Lower leg skin (tissue), 4 donors: ENCODE measurements at regions not wholly inside any gene's neighbourhood (a gene's known extent, or its start where the extent isn't known, plus 50 kb on each side); places are given as distances from the start of the nearest gene placed in this dataset.

ENCODE experiments used
- DNase-seq, 2 donors: peaks; one replicate each; pipeline ENCODE4 v3.0.0-alpha.2; 2019; ENCODE audit warnings: low spot score in 2 of 2
- H3K4me3 ChIP-seq: fragments of 200-600 bp; sonication (generic); 2 replicates; pipeline ENCODE4 v1.5.1; 2017; ENCODE audit warnings: mild to moderate bottlenecking, low read depth; ENCODE audit not compliant: poor library complexity, severe bottlenecking
- CTCF ChIP-seq, 3 donors: fragments of 450-650 bp; IDR thresholded peaks; one replicate each; pipeline ENCODE4 v1.5.1; 2016; ENCODE audit warnings: antibody characterized with exemption in 3 of 3, mild to moderate bottlenecking in 3 of 3, moderate library complexity in 2 of 3
- POLR2A ChIP-seq, 2 donors: fragments of 450-650 bp; IDR thresholded peaks; one replicate each; pipeline ENCODE4 v1.6.1; 2016 to 2017; ENCODE audit warnings: antibody characterized with exemption in 2 of 2, mild to moderate bottlenecking in 1 of 2, moderate library complexity in 1 of 2
- WGBS, 2 donors: methylation state at CpG; one replicate each; pipeline ENCODE4 v1.1.5; 2018; 5-methylcytosine and 5-hydroxymethylcytosine counted together
- intact Hi-C: fragments of 100-400 bp; cut with DNase I; formaldehyde crosslinking; loops from one replicate; pipeline ENCODE4 v1.15.0; 2023; ENCODE audit warnings: low total_unique reads

DNA sequence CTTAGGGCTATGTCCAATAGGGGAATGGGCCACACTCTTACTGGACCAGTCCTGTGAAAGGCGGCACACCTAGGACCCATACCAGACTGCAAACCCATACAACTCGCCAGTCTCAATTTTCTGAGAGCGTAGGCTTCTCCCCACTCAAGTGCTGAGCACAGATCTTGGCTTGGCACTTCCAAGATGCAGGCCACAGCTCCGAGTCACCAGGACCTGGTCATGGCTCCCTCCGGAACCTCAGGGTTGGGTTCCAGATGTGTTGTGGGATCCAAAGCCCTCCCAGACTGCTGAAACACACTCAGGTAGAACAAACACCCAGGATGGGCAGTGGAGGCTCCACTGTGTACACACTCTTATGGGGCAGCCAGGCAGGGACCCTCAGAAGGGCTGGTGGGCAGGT lies 103.3 kb downstream of the TMEM144 start:
- no peak for TF ChIP-seq CTCF (IDR thresholded peaks at IDR 0.05)
- TF ChIP-seq POLR2A (IDR thresholded peaks at IDR 0.05) = no peak
- DNase-seq = no peak
- no peak overlapping the region for H3K4me3 ChIP-seq
- 86 to 91% methylated on average over 5 of the region's 5 CpGs for WGBS, 2 donors
- intact Hi-C loops = no loop called here

GRCh38 chr4:158314756-158315487 lies 104.6 kb downstream of the TMEM144 start:
- DNase-seq = no peak
- intact Hi-C loops = no loop called here
- 38 to 52% methylated on average over 5 of the region's 5 CpGs for WGBS, 2 donors
- TF ChIP-seq POLR2A (IDR thresholded peaks at IDR 0.05) (no peak), CTCF (IDR thresholded peaks at IDR 0.05) (no peak)
- no peak overlapping the region for H3K4me3 ChIP-seq

GRCh38 chr4:158315706-158316105 lies 105.4 kb downstream of the TMEM144 start:
- TF ChIP-seq POLR2A (IDR thresholded peaks at IDR 0.05) (no peak), CTCF (IDR thresholded peaks at IDR 0.05) (no peak)
- no peak overlapping the region for H3K4me3 ChIP-seq
- intact Hi-C loops = no loop called here
- WGBS, 2 donors = 52 to 56% methylated on average over 2 of the region's 2 CpGs
- DNase-seq = no peak

GRCh38 chr4:158316264-158316663 lies 106.0 kb downstream of the TMEM144 start:
- no peak overlapping the region for H3K4me3 ChIP-seq
- 38 to 61% methylated on average over 1 of the region's 1 CpG for WGBS, 2 donors
- intact Hi-C loops = no loop called here
- DNase-seq = no peak
- no peak for TF ChIP-seq CTCF (IDR thresholded peaks at IDR 0.05)
- no peak for TF ChIP-seq POLR2A (IDR thresholded peaks at IDR 0.05)

DNA sequence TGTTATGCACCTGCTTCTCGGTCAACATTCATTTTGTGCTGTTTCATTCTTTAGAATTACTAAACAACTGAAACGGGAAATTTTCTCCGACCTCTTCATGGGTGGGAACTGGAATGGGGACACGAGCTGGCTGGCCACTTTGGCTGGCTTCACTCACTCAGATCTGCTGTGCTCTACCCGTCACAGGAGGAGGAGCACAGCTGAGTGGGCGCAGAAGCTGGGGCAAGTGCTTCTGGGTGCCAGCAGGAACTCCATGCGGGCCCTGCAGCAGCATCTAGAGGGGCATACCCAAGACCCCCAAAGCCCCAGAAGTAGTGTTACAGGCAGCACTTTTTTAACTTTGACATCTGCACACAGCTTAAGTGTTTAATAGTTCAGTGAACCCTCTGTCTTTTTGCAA lies 109.6 kb downstream of the TMEM144 start:
- no peak for TF ChIP-seq CTCF (IDR thresholded peaks at IDR 0.05)
- TF ChIP-seq POLR2A (IDR thresholded peaks at IDR 0.05) = no peak
- no peak for DNase-seq
- no peak overlapping the region for H3K4me3 ChIP-seq
- 87 to 90% methylated on average over 7 of the region's 7 CpGs for WGBS, 2 donors
- intact Hi-C loops = no loop called here

DNA sequence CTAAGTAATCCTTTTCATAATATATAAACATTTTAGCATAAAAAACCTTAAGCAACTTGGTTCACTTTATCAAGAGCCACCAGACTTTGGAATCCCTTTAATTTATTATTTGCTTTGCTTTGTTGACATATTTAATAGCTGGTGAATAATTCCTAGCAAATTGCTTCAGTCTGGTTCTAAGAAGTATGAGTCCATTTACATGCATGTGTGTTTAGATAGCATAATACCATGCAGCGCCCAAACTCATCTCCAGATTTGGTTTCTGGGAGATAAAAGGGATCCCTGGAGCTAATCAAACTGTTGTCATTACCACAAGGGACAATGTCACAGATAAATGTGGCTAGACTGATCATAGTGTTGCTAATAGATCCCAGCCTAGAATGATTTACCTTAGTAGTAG lies 111.8 kb downstream of the TMEM144 start:
- intact Hi-C loops = no loop called here
- WGBS, 2 donors = 42 to 56% methylated on average over 1 of the region's 1 CpG
- H3K4me3 ChIP-seq = no peak overlapping the region
- no peak for DNase-seq
- no peak for TF ChIP-seq CTCF (IDR thresholded peaks at IDR 0.05)
- no peak for TF ChIP-seq POLR2A (IDR thresholded peaks at IDR 0.05)
